ENCODE measurements at regions not wholly inside any gene's neighbourhood (a gene's known extent, or its start where the extent isn't known, plus 50 kb on each side); places are given as distances from the start of the nearest gene placed in this dataset.

DNA sequence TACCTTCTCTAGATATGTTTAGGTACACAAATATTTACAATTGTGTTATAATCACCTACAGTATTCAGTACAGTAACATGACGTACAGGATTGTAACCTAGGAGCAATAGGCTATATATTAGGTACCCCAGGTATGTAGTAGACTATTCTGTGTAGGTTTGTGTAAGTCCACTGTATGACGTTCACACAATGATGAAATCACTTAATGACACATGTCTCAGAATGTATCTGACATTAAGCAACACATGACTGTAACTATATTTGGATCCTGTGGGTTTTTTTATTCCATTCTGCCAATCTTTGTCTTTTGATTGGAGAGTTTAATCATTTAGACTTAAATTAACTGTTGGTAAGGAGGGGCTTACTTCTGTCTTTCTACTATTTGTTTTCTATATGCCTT, 52.1 kb downstream of the STYXL2 start:
- Mint-ChIP-seq H3K27me3 (peaks cover 15 to 16% of the 10 kb centered on the region in 2 donors), H3K4me1 (no peaks in the 10 kb centered on the region), H3K9me3 (peaks cover 4 to 11% of the 10 kb centered on the region in 2 donors), H3K27ac (no peak overlapping the region), H3K36me3 (peaks cover 1 to 9% of the 10 kb centered on the region in 2 donors), H3K4me3 (no peak overlapping the region)
- DNase-seq (no peak), ATAC-seq (replicated peaks) (no peak)

DNA sequence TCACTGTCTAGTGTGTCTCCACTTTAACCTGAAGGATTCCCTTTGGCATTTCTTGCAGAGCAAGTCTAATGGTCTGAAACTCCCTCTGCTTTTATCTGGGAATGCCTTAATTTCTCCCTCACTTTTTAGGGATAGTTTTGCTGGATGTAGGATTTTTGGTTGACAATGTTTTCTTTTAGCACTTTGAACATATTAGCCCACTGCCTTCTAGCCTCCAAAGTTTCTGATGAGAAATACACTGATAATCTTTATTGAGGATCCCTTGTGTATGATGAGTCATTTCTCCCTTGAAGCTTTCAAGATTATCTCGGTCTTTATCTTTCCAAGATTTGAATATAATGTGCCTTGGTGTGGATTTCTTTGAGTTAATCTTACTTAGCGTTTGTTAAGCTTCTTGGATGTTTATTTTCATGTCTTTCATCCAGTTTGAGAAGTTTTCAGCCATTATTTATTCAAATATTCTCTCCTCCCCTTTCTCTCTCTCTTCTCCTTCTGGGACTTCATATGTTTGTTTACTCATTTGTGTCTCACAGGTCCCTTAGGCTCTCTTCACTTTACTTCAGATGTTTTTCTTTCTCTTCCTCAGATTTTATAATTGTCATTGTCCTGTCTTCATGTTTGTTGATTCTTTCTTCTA, 53.1 kb downstream of the STYXL2 start:
- DNase-seq (no peak), ATAC-seq (replicated peaks) (no peak)
- Mint-ChIP-seq H3K27me3 (peaks cover 18 to 23% of the 10 kb centered on the region in 2 donors), H3K4me3 (no peak overlapping the region), H3K27ac (no peak overlapping the region), H3K4me1 (no peaks in the 10 kb centered on the region), H3K36me3 (peaks cover 1 to 9% of the 10 kb centered on the region in 2 donors), H3K9me3 (peaks cover 4 to 11% of the 10 kb centered on the region in 2 donors)

DNA sequence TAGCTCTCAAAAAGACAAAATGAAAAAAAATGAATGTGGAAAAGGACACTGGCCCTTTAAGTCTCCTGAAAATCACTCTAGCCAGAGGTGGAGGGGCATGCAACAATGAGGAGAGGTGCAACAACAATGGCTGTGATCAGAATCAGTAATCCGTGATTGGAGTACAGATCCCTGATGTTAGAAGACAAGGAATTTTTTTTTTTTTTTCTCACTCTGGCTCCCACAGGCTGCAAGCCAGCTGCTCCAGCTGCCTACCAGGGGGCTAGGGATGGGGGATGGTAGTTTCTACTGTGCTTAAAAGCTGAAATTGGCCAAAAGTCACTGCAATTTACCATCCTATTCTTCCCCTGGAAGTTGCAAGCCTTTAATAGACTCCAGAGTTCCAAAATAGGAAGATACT, 54.5 kb downstream of the STYXL2 start:
- ATAC-seq (replicated peaks) = no peak
- no peak overlapping the region for H3K4me3 Mint-ChIP-seq
- H3K4me1 Mint-ChIP-seq = no peaks in the 10 kb centered on the region
- no peak overlapping the region for H3K27ac Mint-ChIP-seq
- peaks cover 4 to 11% of the 10 kb centered on the region in 2 donors for H3K9me3 Mint-ChIP-seq
- H3K36me3 Mint-ChIP-seq = peaks cover 1 to 8% of the 10 kb centered on the region in 2 donors
- DNase-seq = no peak
- H3K27me3 Mint-ChIP-seq = peaks cover 22 to 28% of the 10 kb centered on the region in 2 donors

DNA sequence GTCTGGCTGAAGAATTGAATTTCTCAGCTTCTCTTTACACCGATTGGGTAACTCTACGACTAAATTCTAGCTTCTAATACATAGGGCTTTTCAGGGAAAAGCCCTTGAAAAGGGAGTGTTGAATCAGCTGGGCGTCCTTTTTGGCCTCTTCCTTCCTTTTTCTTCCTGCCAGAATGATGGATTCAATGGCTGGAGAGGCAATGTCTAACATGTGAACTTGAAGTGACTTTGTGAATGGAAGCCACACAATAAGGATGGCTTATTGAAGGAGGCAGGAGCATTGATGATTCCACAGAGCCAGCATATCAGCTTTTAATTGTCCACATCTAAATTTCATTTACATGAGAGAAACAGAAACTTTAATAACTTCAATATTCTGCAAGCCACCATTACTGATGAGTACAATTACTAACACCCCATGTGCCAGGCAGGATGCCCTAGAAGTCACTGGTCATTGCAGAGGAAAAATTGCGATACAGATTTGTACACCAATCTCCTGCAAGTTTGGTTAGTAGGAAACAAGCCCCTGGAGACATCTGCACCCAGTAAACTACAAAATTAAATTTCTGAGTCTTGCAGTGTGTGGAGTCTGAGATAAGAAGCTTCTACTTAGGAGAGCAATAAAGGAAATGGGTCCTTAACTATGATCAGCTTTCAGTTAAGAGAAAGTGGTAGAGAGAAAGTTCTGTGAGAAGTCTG, 56.1 kb downstream of the STYXL2 start:
- peaks cover 1 to 4% of the 10 kb centered on the region in 2 donors for H3K36me3 Mint-ChIP-seq
- H3K27me3 Mint-ChIP-seq = peaks cover 17 to 28% of the 10 kb centered on the region in 2 donors
- H3K4me3 Mint-ChIP-seq = no peak overlapping the region
- H3K9me3 Mint-ChIP-seq = peaks cover 4 to 7% of the 10 kb centered on the region in 2 donors
- H3K4me1 Mint-ChIP-seq = no peaks in the 10 kb centered on the region
- DNase-seq (no peak), ATAC-seq (replicated peaks) (no peak)
- no peak overlapping the region for H3K27ac Mint-ChIP-seq

DNA sequence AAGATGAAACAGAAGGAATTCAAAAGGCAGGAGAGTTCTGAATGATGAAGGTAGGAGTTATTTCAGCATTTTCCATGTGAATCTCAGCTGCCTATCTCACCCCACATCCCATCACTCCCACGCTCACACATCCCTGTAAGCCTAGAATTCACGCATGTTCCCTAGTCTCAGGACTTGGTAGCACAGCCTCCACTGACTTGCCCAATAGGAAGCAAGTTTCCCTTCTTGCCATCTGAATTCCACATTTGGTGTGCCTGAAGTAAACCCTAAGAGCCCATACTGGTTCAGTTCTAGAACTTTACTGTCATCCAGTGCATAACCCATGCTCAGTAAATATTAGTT, 56.6 kb downstream of the STYXL2 start:
- H3K27ac Mint-ChIP-seq = no peak overlapping the region
- H3K36me3 Mint-ChIP-seq = peaks cover 1 to 4% of the 10 kb centered on the region in 2 donors
- no peak for ATAC-seq (replicated peaks)
- H3K4me1 Mint-ChIP-seq = no peaks in the 10 kb centered on the region
- H3K27me3 Mint-ChIP-seq = peaks cover 17 to 28% of the 10 kb centered on the region in 2 donors
- no peak overlapping the region for H3K4me3 Mint-ChIP-seq
- H3K9me3 Mint-ChIP-seq = peaks cover 4 to 7% of the 10 kb centered on the region in 2 donors
- DNase-seq = no peak

DNA sequence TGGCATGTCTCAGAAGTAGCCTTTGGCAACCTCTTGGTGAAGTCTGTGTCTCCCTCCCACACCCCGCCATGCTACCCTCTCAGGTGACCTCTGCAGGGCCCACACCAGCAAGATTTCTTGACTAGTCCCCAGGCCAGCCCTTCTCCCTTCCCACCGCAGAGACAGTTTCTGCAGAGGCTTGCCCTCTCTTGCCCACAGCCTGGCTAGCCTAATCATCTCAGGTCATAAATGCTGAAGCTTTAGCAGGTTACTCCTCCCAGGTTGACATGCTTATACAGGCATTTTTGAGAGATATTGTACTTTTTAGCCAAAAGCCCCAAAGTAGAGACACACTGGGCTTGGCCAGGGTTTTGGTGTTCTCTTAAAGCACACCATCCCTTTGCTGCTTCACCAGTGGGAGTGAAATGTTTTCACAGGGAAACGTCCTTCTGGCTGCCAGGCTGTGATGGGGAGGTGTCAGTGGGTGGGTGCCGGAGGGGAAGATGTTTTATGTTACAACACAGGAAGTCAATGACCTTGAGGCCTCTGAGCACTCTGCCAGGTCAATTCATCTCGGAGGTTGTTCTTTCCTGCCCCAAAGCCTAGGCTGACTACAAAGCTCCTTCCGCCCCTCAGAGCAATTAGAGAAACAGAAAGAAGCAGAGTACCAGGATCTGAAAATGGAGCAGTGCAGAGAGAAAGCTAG, 58.5 kb downstream of the STYXL2 start:
- Mint-ChIP-seq H3K27ac (no peak overlapping the region), H3K36me3 (peaks cover 0 to 2% of the 10 kb centered on the region in 2 donors), H3K27me3 (peaks cover 10 to 16% of the 10 kb centered on the region in 2 donors), H3K9me3 (peaks cover 2 to 4% of the 10 kb centered on the region in 2 donors), H3K4me3 (no peak overlapping the region), H3K4me1 (no peaks in the 10 kb centered on the region)
- DNase-seq (no peak), ATAC-seq (replicated peaks) (no peak)

DNA sequence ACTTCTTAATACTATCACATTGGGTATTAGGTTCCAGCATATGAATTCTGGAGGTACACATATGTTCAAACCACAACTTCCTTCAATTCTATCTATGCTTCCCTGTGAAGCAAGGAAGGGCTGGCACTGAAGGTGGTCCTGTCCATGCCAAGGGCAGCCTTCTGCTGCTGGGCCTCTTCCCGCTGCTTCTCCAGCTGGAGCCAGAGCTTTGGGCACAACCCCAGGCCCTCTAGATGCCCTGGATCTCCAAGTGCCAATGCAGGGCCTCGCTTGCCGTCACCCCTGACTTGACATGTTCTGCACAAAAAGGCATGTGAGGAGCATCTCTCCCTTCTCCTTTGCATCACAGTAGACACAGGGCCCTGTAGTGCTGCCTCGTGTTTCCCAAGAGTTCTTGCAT, 62.6 kb downstream of the STYXL2 start:
- Mint-ChIP-seq H3K9me3 (no peaks in the 10 kb centered on the region), H3K27ac (no peak overlapping the region), H3K27me3 (peaks cover 11 to 17% of the 10 kb centered on the region in 2 donors), H3K36me3 (no peaks in the 10 kb centered on the region), H3K4me3 (no peak overlapping the region), H3K4me1 (no peaks in the 10 kb centered on the region)
- DNase-seq (no peak), ATAC-seq (replicated peaks) (no peak)

DNA sequence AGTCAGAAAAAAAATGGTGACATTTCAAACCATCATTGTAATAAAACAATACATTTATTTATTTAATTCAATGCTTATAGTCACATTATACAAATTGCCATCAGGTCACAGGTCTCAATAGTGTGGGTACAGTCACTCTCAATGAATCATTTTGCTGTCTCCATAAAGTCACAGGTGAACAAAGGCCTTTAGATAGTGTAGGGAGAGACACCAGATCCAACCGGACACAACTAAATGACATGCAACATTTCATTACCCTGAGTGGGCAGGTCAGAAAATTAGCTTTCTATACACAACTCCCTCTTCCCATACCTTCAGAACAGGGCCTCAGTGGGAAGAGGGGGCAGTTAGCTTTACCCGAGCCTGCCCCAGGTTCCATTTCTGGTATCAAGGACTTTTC, 63.2 kb downstream of the STYXL2 start:
- no peak overlapping the region for H3K27ac Mint-ChIP-seq
- no peaks in the 10 kb centered on the region for H3K4me1 Mint-ChIP-seq
- ATAC-seq (replicated peaks) (no peak), DNase-seq (no peak)
- H3K9me3 Mint-ChIP-seq = no peaks in the 10 kb centered on the region
- H3K27me3 Mint-ChIP-seq = peaks cover 7 to 15% of the 10 kb centered on the region in 2 donors
- H3K36me3 Mint-ChIP-seq = no peaks in the 10 kb centered on the region
- H3K4me3 Mint-ChIP-seq = no peak overlapping the region

DNA sequence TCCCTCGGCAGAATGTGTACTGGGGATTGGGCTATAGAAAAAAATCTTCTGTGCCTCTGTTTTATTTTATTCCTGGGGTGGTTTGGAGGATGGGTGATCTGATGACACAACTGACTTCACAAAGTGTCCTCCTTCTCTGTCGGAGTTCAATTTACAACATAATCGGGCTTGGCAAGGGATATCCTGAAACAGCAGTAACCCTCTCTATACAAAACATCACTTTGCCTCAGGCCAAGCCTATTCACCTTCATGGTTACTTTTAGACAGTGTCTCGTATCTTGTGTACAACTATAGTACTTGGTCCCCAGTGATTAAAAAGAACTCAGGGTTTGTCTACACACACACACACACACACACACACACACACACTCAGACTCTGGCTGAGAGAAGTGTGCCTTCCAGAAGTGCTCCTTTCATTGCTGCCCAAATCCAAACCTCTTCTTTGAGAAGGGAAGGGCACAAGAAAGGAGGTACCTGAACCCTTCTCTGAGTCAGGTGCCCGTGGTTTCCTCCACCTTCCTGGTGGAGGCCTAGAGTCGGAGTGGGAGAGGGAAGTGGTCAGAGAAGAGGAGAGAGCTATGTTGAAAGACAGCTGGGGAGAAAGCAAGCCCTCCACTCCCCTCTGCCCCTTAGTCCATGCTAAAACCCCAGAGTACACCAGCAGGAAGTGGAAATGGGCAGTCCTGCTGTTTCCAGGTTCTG, 62.4 kb upstream of the POU2F1 start:
- peaks cover 7 to 14% of the 10 kb centered on the region in 2 donors for H3K27me3 Mint-ChIP-seq
- no peaks in the 10 kb centered on the region for H3K36me3 Mint-ChIP-seq
- H3K9me3 Mint-ChIP-seq = no peaks in the 10 kb centered on the region
- H3K4me1 Mint-ChIP-seq = no peaks in the 10 kb centered on the region
- H3K4me3 Mint-ChIP-seq = no peak overlapping the region
- DNase-seq = no peak
- H3K27ac Mint-ChIP-seq = no peak overlapping the region
- ATAC-seq (replicated peaks) = no peak

DNA sequence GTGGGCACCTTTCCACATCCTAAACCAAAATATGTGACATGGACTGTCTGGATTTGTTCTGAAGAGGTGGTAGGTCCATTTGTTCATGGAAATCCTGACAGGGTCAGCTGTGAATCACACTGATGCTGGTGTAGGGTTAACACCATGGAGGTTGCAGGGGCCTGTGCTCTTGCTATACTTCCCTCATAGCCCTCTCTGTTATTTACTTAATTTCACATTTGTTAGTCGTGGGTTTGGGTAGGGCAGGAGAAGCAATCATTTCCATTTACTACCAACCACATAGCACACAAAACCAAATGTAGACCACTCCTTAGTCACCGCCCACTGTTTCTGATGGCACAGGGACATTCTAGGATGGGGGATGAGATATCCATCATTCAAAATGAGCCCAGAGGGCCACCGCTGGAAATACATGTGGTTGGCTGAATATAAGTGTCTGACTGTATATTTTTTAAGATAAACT, 61.8 kb upstream of the POU2F1 start:
- no peak for DNase-seq

DNA sequence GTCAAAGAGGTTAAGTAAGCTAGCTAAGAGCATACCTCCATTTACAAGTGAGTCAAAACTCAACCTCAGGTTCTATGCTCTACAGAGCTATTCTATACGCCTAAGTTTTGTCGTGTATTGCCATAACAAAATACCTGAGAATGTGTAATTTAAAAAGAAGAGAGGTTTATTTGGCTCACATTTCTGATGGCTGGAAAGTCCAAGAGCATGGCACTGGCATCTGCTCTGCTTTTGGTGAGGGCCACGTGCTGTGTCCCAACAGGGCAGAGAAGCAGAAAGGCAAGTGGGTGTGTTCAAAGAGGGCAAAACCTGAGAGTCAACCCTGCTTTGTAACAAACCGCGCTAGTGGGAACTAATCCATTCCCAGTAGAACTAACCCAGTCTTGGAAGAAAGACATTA, 60.9 kb upstream of the POU2F1 start:
- H3K9me3 Mint-ChIP-seq = no peaks in the 10 kb centered on the region
- no peaks in the 10 kb centered on the region for H3K36me3 Mint-ChIP-seq
- H3K4me1 Mint-ChIP-seq = no peaks in the 10 kb centered on the region
- ATAC-seq (replicated peaks) (no peak), DNase-seq (no peak)
- no peak overlapping the region for H3K27ac Mint-ChIP-seq
- H3K27me3 Mint-ChIP-seq = peaks cover 19 to 28% of the 10 kb centered on the region in 2 donors
- H3K4me3 Mint-ChIP-seq = no peak overlapping the region

More for the DNA sequence above, 61.8 kb upstream of the POU2F1 start:
- Mint-ChIP-seq H3K36me3 (no peaks in the 10 kb centered on the region), H3K27me3 (peaks cover 11 to 20% of the 10 kb centered on the region in 2 donors), H3K4me3 (no peak overlapping the region), H3K4me1 (no peaks in the 10 kb centered on the region), H3K9me3 (no peaks in the 10 kb centered on the region), H3K27ac (no peak overlapping the region)
- no peak for ATAC-seq (replicated peaks)

DNA sequence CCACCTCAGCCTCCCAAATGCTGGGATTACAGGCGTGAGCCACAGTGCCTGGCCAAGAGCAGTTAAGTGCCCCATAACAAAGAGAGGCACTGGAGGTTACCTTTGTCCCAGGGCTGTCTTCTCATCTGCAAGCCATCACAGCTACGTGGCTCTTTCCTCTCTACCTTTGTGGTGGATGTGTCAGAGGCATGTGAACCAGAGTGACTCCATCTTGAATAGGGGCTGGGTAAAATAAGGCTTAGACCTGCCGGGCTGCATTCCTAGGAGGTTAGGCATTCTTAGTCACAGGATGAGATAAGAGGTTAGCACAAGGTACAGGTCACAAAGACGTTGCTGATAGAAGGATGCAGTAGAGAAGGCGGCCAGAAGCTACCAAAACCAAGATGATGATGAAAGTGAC, 59.4 kb upstream of the POU2F1 start:
- no peak for ATAC-seq (replicated peaks)
- no peak overlapping the region for H3K27ac Mint-ChIP-seq
- no peak overlapping the region for H3K4me3 Mint-ChIP-seq
- H3K36me3 Mint-ChIP-seq = no peaks in the 10 kb centered on the region
- no peak for DNase-seq
- no peaks in the 10 kb centered on the region for H3K9me3 Mint-ChIP-seq
- no peaks in the 10 kb centered on the region for H3K4me1 Mint-ChIP-seq
- H3K27me3 Mint-ChIP-seq = peaks cover 24 to 33% of the 10 kb centered on the region in 2 donors

DNA sequence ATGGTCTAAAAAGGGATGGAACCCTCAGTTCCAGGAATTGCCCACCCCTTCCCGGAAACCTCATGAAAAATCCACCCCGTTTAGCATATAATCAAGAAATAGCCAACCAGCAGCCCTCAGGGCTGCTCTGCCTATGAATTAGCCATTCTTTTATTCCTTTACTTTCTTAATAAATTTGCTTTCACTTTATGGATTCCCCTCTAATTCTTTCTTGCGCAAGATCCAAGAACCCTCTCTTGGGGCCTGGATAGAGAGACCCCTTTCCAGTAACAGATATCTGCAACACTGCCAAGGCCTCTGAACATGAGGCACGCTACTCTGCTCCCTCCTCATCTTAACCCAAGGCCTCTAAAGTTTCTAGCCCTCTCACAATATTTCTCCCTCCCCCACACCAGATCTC, 58.9 kb upstream of the POU2F1 start:
- DNase-seq (no peak), ATAC-seq (replicated peaks) (no peak)
- no peaks in the 10 kb centered on the region for H3K4me1 Mint-ChIP-seq
- H3K4me3 Mint-ChIP-seq = no peak overlapping the region
- H3K27ac Mint-ChIP-seq = no peak overlapping the region
- no peaks in the 10 kb centered on the region for H3K9me3 Mint-ChIP-seq
- H3K36me3 Mint-ChIP-seq = no peaks in the 10 kb centered on the region
- H3K27me3 Mint-ChIP-seq = peaks cover 24 to 38% of the 10 kb centered on the region in 2 donors

DNA sequence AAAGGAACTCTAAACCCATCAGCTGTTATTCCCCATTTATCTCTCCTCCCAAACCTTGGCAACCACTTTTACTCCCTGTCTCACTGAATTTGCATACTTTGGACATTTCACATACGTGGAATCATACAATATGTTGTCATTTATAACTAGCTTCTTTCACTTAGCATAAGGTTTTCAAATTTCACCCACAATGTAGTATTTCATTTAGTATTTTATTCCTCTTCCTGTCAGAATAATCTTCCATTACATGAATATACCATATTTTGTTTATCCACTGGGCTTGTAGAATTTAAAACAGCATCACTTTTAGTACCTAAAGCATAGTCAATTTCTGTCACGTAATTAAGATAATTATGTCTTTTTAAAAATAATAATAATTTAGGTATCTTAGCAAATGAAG, 55.5 kb upstream of the POU2F1 start:
- no peaks in the 10 kb centered on the region for H3K4me1 Mint-ChIP-seq
- H3K36me3 Mint-ChIP-seq = no peaks in the 10 kb centered on the region
- peaks cover 26 to 48% of the 10 kb centered on the region in 2 donors for H3K27me3 Mint-ChIP-seq
- ATAC-seq (replicated peaks) = no peak
- no peak overlapping the region for H3K27ac Mint-ChIP-seq
- no peak for DNase-seq
- no peaks in the 10 kb centered on the region for H3K9me3 Mint-ChIP-seq
- H3K4me3 Mint-ChIP-seq = no peak overlapping the region

Measured in stimulated activated naive B cell treated with anti-CD40 and anti-IgM and Interleukin-4, amounts not matched to agents 10 μg/mL and 1 μg/mL and 100 μg/mL, for 72 hours (primary cell).